ENCODE measurements at regions not wholly inside any gene's neighbourhood (a gene's known extent, or its start where the extent isn't known, plus 50 kb on each side); places are given as distances from the start of the nearest gene placed in this dataset.
A peak's percentile ranks its signal among the peaks of the same experiment; 100 is the strongest.

GRCh38 chr4:171759274-171759673 lies 53.9 kb upstream of the GALNTL6 start:
- 88 to 89% methylated on average over 5 of the region's 5 CpGs for WGBS, 2 donors
- Histone ChIP-seq H3K36me3 (ENCODE audit: control insufficient read depth in 1 of 2, insufficient read depth in 2 of 2, low read length in 1 of 2) (no peaks in the 10 kb centered on the region), H3K27ac (ENCODE audit: low read depth in 1 of 2, low read length in 2 of 2) (no peak overlapping the region), H3K4me3 (ENCODE audit: low read length in 2 of 2) (no peak overlapping the region), H3K4me1 (ENCODE audit: control insufficient read depth in 1 of 2, insufficient read depth in 2 of 2, low read length in 2 of 2) (no peaks in the 10 kb centered on the region), H3K9me3 (ENCODE audit: control insufficient read depth, low read length) (no peaks in the 10 kb centered on the region), H3K27me3 (ENCODE audit: control insufficient read depth in 1 of 2, insufficient read depth in 2 of 2, low read length in 1 of 2) (no peaks in the 10 kb centered on the region)
- DNase-seq (no peak), ATAC-seq (ENCODE audit: low FRiP score) (no peak)
- intact Hi-C loops (cut with DNase I): no loop called here

- Histone ChIP-seq H3K27ac (ENCODE audit: low read depth in 1 of 2, low read length in 2 of 2) (no peak overlapping the region), H3K36me3 (ENCODE audit: control insufficient read depth in 1 of 2, insufficient read depth in 2 of 2, low read length in 1 of 2) (no peaks in the 10 kb centered on the region), H3K27me3 (ENCODE audit: control insufficient read depth in 1 of 2, insufficient read depth in 2 of 2, low read length in 1 of 2) (no peaks in the 10 kb centered on the region), H3K9me3 (ENCODE audit: control insufficient read depth, low read length) (no peaks in the 10 kb centered on the region), H3K4me3 (ENCODE audit: low read length in 2 of 2) (no peak overlapping the region), H3K4me1 (ENCODE audit: control insufficient read depth in 1 of 2, insufficient read depth in 2 of 2, low read length in 2 of 2) (no peaks in the 10 kb centered on the region)
- DNase-seq (no peak), ATAC-seq (ENCODE audit: low FRiP score) (no peak)
- 85 to 89% methylated on average over 2 of the region's 2 CpGs for WGBS, 2 donors
- intact Hi-C loops (cut with DNase I): no loop called here
Measured at GRCh38 chr4:171751538-171751937, 61.7 kb upstream of the GALNTL6 start.

- Histone ChIP-seq H3K4me3 (ENCODE audit: low read length in 2 of 2) (no peak overlapping the region), H3K36me3 (ENCODE audit: control insufficient read depth in 1 of 2, insufficient read depth in 2 of 2, low read length in 1 of 2) (no peaks in the 10 kb centered on the region), H3K27ac (ENCODE audit: low read depth in 1 of 2, low read length in 2 of 2) (no peak overlapping the region), H3K4me1 (ENCODE audit: control insufficient read depth in 1 of 2, insufficient read depth in 2 of 2, low read length in 2 of 2) (no peaks in the 10 kb centered on the region), H3K9me3 (ENCODE audit: control insufficient read depth, low read length) (no peaks in the 10 kb centered on the region), H3K27me3 (ENCODE audit: control insufficient read depth in 1 of 2, insufficient read depth in 2 of 2, low read length in 1 of 2) (no peaks in the 10 kb centered on the region)
- intact Hi-C loops (cut with DNase I): no loop called here
- no peak for DNase-seq
- ATAC-seq (ENCODE audit: low FRiP score): no peak
Measured at GRCh38 chr4:171746418-171746817, 66.8 kb upstream of the GALNTL6 start.

- no peak for ATAC-seq (ENCODE audit: low FRiP score)
- H3K4me1 ChIP-seq (ENCODE audit: control insufficient read depth in 1 of 2, insufficient read depth in 2 of 2, low read length in 2 of 2): no peaks in the 10 kb centered on the region
- intact Hi-C loops (cut with DNase I): no loop called here
- WGBS, 2 donors: 75 to 80% methylated on average over 5 of the region's 5 CpGs
- H3K36me3 ChIP-seq (ENCODE audit: control insufficient read depth in 1 of 2, insufficient read depth in 2 of 2, low read length in 1 of 2): no peaks in the 10 kb centered on the region
- H3K27me3 ChIP-seq (ENCODE audit: control insufficient read depth in 1 of 2, insufficient read depth in 2 of 2, low read length in 1 of 2): no peaks in the 10 kb centered on the region
- DNase-seq: no peak
- H3K9me3 ChIP-seq (ENCODE audit: control insufficient read depth, low read length): no peaks in the 10 kb centered on the region
- no peak overlapping the region for H3K4me3 ChIP-seq (ENCODE audit: low read length in 2 of 2)
- H3K27ac ChIP-seq (ENCODE audit: low read depth in 1 of 2, low read length in 2 of 2): no peak overlapping the region
Measured at GRCh38 chr4:171742436-171742835, 70.8 kb upstream of the GALNTL6 start.

- Histone ChIP-seq H3K9me3 (ENCODE audit: control insufficient read depth, low read length) (peaks cover 5% of the 10 kb centered on the region), H3K36me3 (ENCODE audit: control insufficient read depth in 1 of 2, insufficient read depth in 2 of 2, low read length in 1 of 2) (no peaks in the 10 kb centered on the region), H3K4me3 (ENCODE audit: low read length in 2 of 2) (no peak overlapping the region), H3K4me1 (ENCODE audit: control insufficient read depth in 1 of 2, insufficient read depth in 2 of 2, low read length in 2 of 2) (no peaks in the 10 kb centered on the region), H3K27ac (ENCODE audit: low read depth in 1 of 2, low read length in 2 of 2) (no peak overlapping the region), H3K27me3 (ENCODE audit: control insufficient read depth in 1 of 2, insufficient read depth in 2 of 2, low read length in 1 of 2) (no peaks in the 10 kb centered on the region)
- intact Hi-C loops (cut with DNase I): no loop called here
- ATAC-seq (ENCODE audit: low FRiP score): no peak
- no peak for DNase-seq
- 82 to 86% methylated on average over 1 of the region's 1 CpG for WGBS, 2 donors
Measured at GRCh38 chr4:171727185-171727584, 86.0 kb upstream of the GALNTL6 start.

- H3K4me3 ChIP-seq (ENCODE audit: low read length in 2 of 2): no peak overlapping the region
- no peaks in the 10 kb centered on the region for H3K27me3 ChIP-seq (ENCODE audit: control insufficient read depth in 1 of 2, insufficient read depth in 2 of 2, low read length in 1 of 2)
- H3K36me3 ChIP-seq (ENCODE audit: control insufficient read depth in 1 of 2, insufficient read depth in 2 of 2, low read length in 1 of 2): no peaks in the 10 kb centered on the region
- intact Hi-C loops (cut with DNase I): no loop called here
- 84 to 93% methylated on average over 2 of the region's 2 CpGs for WGBS, 2 donors
- H3K27ac ChIP-seq (ENCODE audit: low read depth in 1 of 2, low read length in 2 of 2): no peak overlapping the region
- no peaks in the 10 kb centered on the region for H3K4me1 ChIP-seq (ENCODE audit: control insufficient read depth in 1 of 2, insufficient read depth in 2 of 2, low read length in 2 of 2)
- peaks cover 2% of the 10 kb centered on the region for H3K9me3 ChIP-seq (ENCODE audit: control insufficient read depth, low read length)
- DNase-seq (no peak), ATAC-seq (ENCODE audit: low FRiP score) (no peak)
Measured at GRCh38 chr4:171721937-171722336, 91.3 kb upstream of the GALNTL6 start.

GRCh38 chr4:171719691-171720090 lies 93.5 kb upstream of the GALNTL6 start:
- intact Hi-C loops (cut with DNase I): no loop called here

GRCh38 chr4:171718665-171719064 lies 94.5 kb upstream of the GALNTL6 start:
- intact Hi-C loops (cut with DNase I): no loop called here
- H3K4me3 ChIP-seq (ENCODE audit: low read length in 2 of 2): no peak overlapping the region
- ATAC-seq (ENCODE audit: low FRiP score): no peak
- H3K27ac ChIP-seq (ENCODE audit: low read depth in 1 of 2, low read length in 2 of 2): no peak overlapping the region
- no peaks in the 10 kb centered on the region for H3K4me1 ChIP-seq (ENCODE audit: control insufficient read depth in 1 of 2, insufficient read depth in 2 of 2, low read length in 2 of 2)
- H3K27me3 ChIP-seq (ENCODE audit: control insufficient read depth in 1 of 2, insufficient read depth in 2 of 2, low read length in 1 of 2): no peaks in the 10 kb centered on the region
- WGBS, 2 donors: 90 to 94% methylated on average over 2 of the region's 2 CpGs
- peaks cover 2% of the 10 kb centered on the region for H3K9me3 ChIP-seq (ENCODE audit: control insufficient read depth, low read length)
- no peak for DNase-seq
- H3K36me3 ChIP-seq (ENCODE audit: control insufficient read depth in 1 of 2, insufficient read depth in 2 of 2, low read length in 1 of 2): no peaks in the 10 kb centered on the region

More at GRCh38 chr4:171719691-171720090, 93.5 kb upstream of the GALNTL6 start:
- WGBS, 2 donors: 32% methylated on average over 2 of the region's 2 CpGs
- Histone ChIP-seq H3K27ac (ENCODE audit: low read depth in 1 of 2, low read length in 2 of 2) (no peak overlapping the region), H3K36me3 (ENCODE audit: control insufficient read depth in 1 of 2, insufficient read depth in 2 of 2, low read length in 1 of 2) (no peaks in the 10 kb centered on the region), H3K4me3 (ENCODE audit: low read length in 2 of 2) (no peak overlapping the region), H3K4me1 (ENCODE audit: control insufficient read depth in 1 of 2, insufficient read depth in 2 of 2, low read length in 2 of 2) (no peaks in the 10 kb centered on the region), H3K27me3 (ENCODE audit: control insufficient read depth in 1 of 2, insufficient read depth in 2 of 2, low read length in 1 of 2) (no peaks in the 10 kb centered on the region), H3K9me3 (ENCODE audit: control insufficient read depth, low read length) (peaks cover 2% of the 10 kb centered on the region)
- no peak for ATAC-seq (ENCODE audit: low FRiP score)
- no peak for DNase-seq

- WGBS, 2 donors: 90 to 100% methylated on average over 1 of the region's 1 CpG
- ATAC-seq (ENCODE audit: low FRiP score): no peak
Measured at GRCh38 chr4:171718069-171718468, 95.1 kb upstream of the GALNTL6 start.

More at GRCh38 chr4:171718069-171718468, 95.1 kb upstream of the GALNTL6 start:
- Histone ChIP-seq H3K27ac (ENCODE audit: low read depth in 1 of 2, low read length in 2 of 2) (no peak overlapping the region), H3K27me3 (ENCODE audit: control insufficient read depth in 1 of 2, insufficient read depth in 2 of 2, low read length in 1 of 2) (no peaks in the 10 kb centered on the region), H3K4me1 (ENCODE audit: control insufficient read depth in 1 of 2, insufficient read depth in 2 of 2, low read length in 2 of 2) (no peaks in the 10 kb centered on the region), H3K9me3 (ENCODE audit: control insufficient read depth, low read length) (peaks cover 2% of the 10 kb centered on the region), H3K4me3 (ENCODE audit: low read length in 2 of 2) (no peak overlapping the region), H3K36me3 (ENCODE audit: control insufficient read depth in 1 of 2, insufficient read depth in 2 of 2, low read length in 1 of 2) (no peaks in the 10 kb centered on the region)
- intact Hi-C loops (cut with DNase I): no loop called here
- peak in 1 of 2 donors; percentile 45 for DNase-seq
